IPS-18a (cell line): ENCODE measurements at regions not wholly inside any gene's neighbourhood (a gene's known extent, or its start where the extent isn't known, plus 50 kb on each side); places are given as distances from the start of the nearest gene placed in this dataset.

Experiments used
- H3K27ac ChIP-seq: one replicate; pipeline ENCODE4 v1.5.1; 2013; ENCODE audit warnings: low read length
- H3K27me3 ChIP-seq: one replicate; pipeline ENCODE4 v1.6.1; 2013; ENCODE audit warnings: mild to moderate bottlenecking, low read length; ENCODE audit not compliant: control insufficient read depth, insufficient read depth
- H3K36me3 ChIP-seq: one replicate; pipeline ENCODE4 v1.6.1; 2013; ENCODE audit warnings: low read depth, low read length; ENCODE audit not compliant: control insufficient read depth
- H3K4me1 ChIP-seq: one replicate; pipeline ENCODE4 v1.6.1; 2013; ENCODE audit warnings: low read depth, low read length; ENCODE audit not compliant: control insufficient read depth
- H3K4me3 ChIP-seq: one replicate; pipeline ENCODE4 v1.5.1; 2013; ENCODE audit warnings: low read length
- H3K9ac ChIP-seq: one replicate; pipeline ENCODE4 v1.6.1; 2013; ENCODE audit warnings: mild to moderate bottlenecking, low read length, moderate library complexity
- H3K9me3 ChIP-seq: one replicate; pipeline ENCODE4 v1.6.1; 2013; ENCODE audit warnings: low read depth, low read length; ENCODE audit not compliant: control insufficient read depth

DNA sequence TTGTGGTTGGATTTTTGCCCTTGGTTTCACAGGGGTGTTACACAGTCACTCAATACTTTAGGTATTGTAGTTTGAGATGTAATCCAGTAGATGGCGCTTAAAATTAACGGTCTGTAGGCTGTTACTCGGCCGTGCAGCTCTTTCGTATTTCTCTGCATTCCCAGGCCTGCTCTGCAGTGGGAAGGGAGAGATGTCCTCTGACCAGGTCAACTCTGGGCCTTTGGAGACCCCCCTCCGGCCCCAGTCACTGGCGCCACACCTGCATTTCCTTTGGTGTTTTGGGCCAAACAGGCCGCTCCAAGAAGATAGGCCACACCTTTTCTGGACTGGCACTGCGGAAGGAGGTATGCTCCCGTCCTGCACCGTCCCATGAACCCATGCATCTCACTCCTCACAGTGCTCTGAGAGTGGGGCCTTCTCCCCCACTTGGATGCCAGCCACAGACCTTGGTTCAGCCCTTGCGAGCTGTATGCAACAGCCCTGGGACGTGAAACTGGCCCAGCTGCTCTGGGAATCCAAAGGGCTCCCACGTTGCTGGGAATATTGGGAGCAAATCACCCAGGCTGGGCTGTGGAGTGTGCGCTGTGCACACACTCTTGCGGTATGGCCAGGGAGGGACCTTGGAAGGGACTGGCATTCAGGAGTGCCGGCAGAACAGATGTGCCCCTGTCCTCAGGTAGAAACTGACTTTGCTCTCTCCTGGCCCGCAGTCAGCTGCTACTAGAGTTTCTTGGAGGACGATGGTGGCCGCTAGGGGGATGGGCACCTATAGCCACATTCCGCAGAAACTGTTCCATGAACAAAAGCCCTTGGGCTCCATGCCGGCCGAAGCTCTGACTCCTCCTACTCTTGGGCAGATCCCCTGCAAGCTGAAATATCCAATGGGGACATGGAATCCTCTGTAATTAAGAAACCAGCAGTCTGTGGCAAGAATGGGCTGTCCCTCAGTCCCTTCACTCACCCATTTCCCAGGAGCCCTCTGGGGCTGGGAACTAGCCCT is 410.5 kb upstream of the CADM2 start:
- Histone ChIP-seq H3K9ac (no peak overlapping the region), H3K27ac (no peak overlapping the region), H3K9me3 (no peaks in the 10 kb centered on the region), H3K27me3 (no peaks in the 10 kb centered on the region), H3K4me3 (no peak overlapping the region), H3K36me3 (no peaks in the 10 kb centered on the region), H3K4me1 (peaks cover 6% of the 10 kb centered on the region)

DNA sequence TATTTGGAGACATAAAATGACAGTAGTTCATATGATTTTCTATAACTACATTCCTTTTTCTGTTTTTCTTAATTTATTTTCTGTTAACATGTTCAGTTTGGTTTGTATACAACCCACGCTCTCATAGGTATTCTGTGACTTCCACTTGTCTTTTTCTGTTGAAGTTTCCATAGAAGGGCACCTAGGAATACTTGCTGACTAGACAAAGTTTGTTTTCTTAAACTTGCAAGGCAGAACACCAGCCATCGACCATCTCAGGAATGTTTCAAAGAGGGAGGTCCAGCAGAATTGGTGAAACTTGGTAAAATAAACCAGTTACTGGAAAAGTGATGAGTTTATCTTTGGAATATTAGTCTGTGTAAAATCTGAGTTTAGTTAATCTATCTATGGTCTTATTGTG is 403.2 kb upstream of the CADM2 start:
- no peak overlapping the region for H3K27ac ChIP-seq
- H3K27me3 ChIP-seq = no peaks in the 10 kb centered on the region
- H3K4me1 ChIP-seq = peaks cover 6% of the 10 kb centered on the region
- H3K9me3 ChIP-seq = no peaks in the 10 kb centered on the region
- no peak overlapping the region for H3K4me3 ChIP-seq
- no peak overlapping the region for H3K9ac ChIP-seq
- no peaks in the 10 kb centered on the region for H3K36me3 ChIP-seq

DNA sequence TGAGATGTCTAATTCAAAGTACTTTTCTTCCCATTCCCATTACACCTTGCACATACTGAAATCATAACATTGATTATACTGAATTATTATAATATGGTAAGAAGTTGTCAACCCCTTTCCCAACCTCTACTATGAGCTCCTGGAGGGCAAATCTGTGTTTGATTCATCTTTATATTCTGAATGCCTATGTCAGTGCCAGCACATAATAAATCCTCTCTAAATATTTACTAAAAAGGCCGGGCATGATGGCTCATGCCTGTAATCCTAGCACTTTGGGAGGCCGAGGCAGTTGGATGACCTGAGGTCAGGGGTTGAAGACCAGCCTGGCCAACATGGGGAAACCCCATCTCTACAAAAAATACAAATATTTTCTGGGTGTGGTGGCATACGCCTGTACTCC is 392.5 kb upstream of the CADM2 start:
- Histone ChIP-seq H3K27me3 (no peaks in the 10 kb centered on the region), H3K36me3 (no peaks in the 10 kb centered on the region), H3K4me3 (no peak overlapping the region), H3K27ac (no peak overlapping the region), H3K9me3 (no peaks in the 10 kb centered on the region), H3K4me1 (no peaks in the 10 kb centered on the region), H3K9ac (no peak overlapping the region)

GRCh38 chr3:84567796-84568195 is 391.0 kb upstream of the CADM2 start:
- Histone ChIP-seq H3K4me1 (no peaks in the 10 kb centered on the region), H3K36me3 (no peaks in the 10 kb centered on the region), H3K27ac (no peak overlapping the region), H3K4me3 (no peak overlapping the region), H3K9ac (no peak overlapping the region), H3K27me3 (no peaks in the 10 kb centered on the region), H3K9me3 (no peaks in the 10 kb centered on the region)

- no peaks in the 10 kb centered on the region for H3K4me1 ChIP-seq
- H3K27ac ChIP-seq = no peak overlapping the region
- H3K4me3 ChIP-seq = no peak overlapping the region
- no peaks in the 10 kb centered on the region for H3K27me3 ChIP-seq
- no peak overlapping the region for H3K9ac ChIP-seq
- H3K36me3 ChIP-seq = no peaks in the 10 kb centered on the region
- no peaks in the 10 kb centered on the region for H3K9me3 ChIP-seq
Measured at GRCh38 chr3:84573962-84574361, 384.8 kb upstream of the CADM2 start.

DNA sequence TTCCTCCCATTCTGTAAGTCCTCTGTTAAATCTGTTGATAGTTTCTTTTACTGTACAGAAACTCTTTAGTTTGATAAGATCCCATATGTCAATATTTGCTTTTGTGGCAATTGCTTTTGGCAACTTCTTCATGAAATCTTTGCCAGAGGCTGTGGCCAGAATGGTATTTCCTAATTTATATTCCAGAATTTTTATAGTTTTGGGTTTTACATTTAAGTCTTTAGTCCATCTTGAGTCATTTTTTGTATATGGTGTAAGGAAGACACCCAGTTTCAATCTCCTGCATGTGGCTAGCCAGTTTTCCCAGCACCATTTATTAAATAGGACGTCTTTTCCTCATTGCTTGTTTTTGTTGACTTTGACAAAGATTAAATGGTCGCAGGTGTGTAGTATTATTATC is 372.4 kb upstream of the CADM2 start:
- Histone ChIP-seq H3K36me3 (no peaks in the 10 kb centered on the region), H3K4me3 (no peak overlapping the region), H3K9ac (no peak overlapping the region), H3K27me3 (no peaks in the 10 kb centered on the region), H3K4me1 (no peaks in the 10 kb centered on the region), H3K9me3 (no peaks in the 10 kb centered on the region), H3K27ac (no peak overlapping the region)

DNA sequence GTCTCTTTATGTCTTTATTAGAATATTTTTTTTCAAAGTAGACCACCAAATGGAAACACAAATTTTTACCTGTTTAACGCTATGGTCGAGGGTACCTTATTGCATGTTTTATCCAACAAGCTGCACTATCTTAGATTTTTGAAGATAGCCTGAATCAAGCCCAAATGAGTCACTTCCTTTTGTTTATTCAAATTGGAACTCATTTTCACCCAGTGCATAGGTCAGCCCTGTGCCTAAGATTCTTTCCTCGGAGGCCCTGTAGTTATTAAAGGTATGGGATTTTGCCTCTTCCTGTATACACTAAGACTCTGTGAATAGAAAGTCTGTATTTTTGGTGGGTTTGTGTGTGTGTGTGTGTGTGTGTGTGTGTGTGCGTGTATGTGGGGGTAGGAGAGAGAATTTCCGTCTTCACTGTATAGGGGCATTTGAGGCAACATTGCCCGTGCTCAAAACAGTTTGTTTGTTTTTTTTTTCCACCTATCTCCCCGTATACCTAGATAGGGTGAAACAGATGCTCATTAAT is 358.0 kb upstream of the CADM2 start:
- no peak overlapping the region for H3K4me3 ChIP-seq
- no peaks in the 10 kb centered on the region for H3K36me3 ChIP-seq
- no peak overlapping the region for H3K27ac ChIP-seq
- H3K27me3 ChIP-seq = no peaks in the 10 kb centered on the region
- H3K4me1 ChIP-seq = peaks cover 14% of the 10 kb centered on the region
- no peak overlapping the region for H3K9ac ChIP-seq
- no peaks in the 10 kb centered on the region for H3K9me3 ChIP-seq

- Histone ChIP-seq H3K9ac (no peak overlapping the region), H3K4me3 (no peak overlapping the region), H3K27ac (no peak overlapping the region)
Measured at GRCh38 chr3:84601303-84601702, 357.5 kb upstream of the CADM2 start.

DNA sequence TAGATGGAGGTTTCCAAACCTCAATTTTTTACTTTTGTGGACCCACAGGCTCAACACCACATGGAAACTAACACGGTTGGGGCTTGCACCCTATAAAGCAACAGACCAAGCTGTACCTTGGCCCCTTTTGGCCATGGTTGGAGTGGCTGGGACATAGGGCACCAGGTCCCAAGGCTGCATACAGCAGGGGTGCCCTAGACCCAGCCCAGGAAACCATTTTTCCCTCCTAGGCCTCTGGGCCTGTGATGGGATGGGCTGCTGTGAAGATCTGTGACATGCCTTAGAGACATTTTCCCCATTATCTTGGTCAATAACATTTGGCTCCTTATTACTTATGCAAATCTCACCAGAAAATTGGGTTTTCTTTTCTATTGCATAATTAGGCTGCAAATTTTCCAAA is 337.0 kb upstream of the CADM2 start:
- Histone ChIP-seq H3K9me3 (no peaks in the 10 kb centered on the region), H3K27me3 (no peaks in the 10 kb centered on the region), H3K27ac (no peak overlapping the region), H3K4me3 (no peak overlapping the region), H3K4me1 (no peaks in the 10 kb centered on the region), H3K36me3 (no peaks in the 10 kb centered on the region), H3K9ac (no peak overlapping the region)

More at GRCh38 chr3:84601303-84601702, 357.5 kb upstream of the CADM2 start:
- Histone ChIP-seq H3K9me3 (no peaks in the 10 kb centered on the region), H3K36me3 (no peaks in the 10 kb centered on the region), H3K27me3 (no peaks in the 10 kb centered on the region), H3K4me1 (peaks cover 14% of the 10 kb centered on the region)

DNA sequence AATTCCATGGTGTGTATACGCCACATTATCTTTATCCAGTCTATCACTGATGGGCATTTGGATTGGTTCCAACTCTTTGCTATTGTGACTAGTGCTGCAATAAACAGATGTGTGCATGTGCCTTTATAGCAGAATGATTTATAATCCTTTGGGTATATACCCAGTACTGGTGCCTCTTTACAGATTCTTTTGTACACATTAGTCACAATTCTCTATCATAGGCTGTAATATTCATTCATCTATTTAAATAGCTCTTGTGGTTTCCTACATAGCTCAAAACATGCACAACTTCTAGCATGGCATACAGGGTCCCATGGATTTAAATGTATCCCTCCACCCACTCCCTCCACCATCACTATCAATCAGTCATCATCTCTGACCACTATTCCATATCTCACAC is 324.1 kb upstream of the CADM2 start:
- Histone ChIP-seq H3K9me3 (no peaks in the 10 kb centered on the region), H3K9ac (no peak overlapping the region), H3K4me3 (no peak overlapping the region), H3K27ac (no peak overlapping the region), H3K27me3 (no peaks in the 10 kb centered on the region), H3K4me1 (no peaks in the 10 kb centered on the region), H3K36me3 (no peaks in the 10 kb centered on the region)

GRCh38 chr3:84637272-84637671 is 321.5 kb upstream of the CADM2 start:
- Histone ChIP-seq H3K4me1 (no peaks in the 10 kb centered on the region), H3K9me3 (no peaks in the 10 kb centered on the region), H3K36me3 (no peaks in the 10 kb centered on the region), H3K4me3 (no peak overlapping the region), H3K27ac (no peak overlapping the region), H3K9ac (no peak overlapping the region), H3K27me3 (no peaks in the 10 kb centered on the region)

GRCh38 chr3:84666468-84666867 is 292.3 kb upstream of the CADM2 start:
- no peak overlapping the region for H3K9ac ChIP-seq
- H3K4me1 ChIP-seq = no peaks in the 10 kb centered on the region
- no peak overlapping the region for H3K27ac ChIP-seq
- no peaks in the 10 kb centered on the region for H3K9me3 ChIP-seq
- no peaks in the 10 kb centered on the region for H3K36me3 ChIP-seq
- H3K27me3 ChIP-seq = no peaks in the 10 kb centered on the region
- no peak overlapping the region for H3K4me3 ChIP-seq
